ENCODE measurements at regions not wholly inside any gene's neighbourhood (a gene's known extent, or its start where the extent isn't known, plus 50 kb on each side); places are given as distances from the start of the nearest gene placed in this dataset.

DNA sequence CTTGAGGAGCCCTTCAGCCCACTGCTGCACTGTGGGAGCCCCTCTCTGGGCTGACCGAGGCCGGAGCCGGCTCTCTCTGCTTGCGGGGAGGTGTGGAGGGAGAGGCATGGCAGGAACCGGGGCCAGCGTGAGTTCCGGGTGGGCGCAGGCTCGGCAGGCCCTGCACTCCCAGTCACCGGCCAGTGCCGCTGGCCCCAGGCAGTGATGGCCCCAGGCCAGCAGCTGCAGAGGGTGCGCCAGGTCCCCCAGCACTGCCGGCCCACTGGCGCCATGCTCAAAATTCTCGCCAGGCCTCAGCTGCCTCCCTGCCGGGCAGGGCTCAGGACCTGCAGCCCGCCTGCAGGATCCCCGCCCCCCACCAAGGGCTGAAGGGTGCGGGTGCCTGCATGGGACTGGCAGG lies 128.4 kb upstream of the STARD3NL start:
- TF ChIP-seq, protein P1, sequence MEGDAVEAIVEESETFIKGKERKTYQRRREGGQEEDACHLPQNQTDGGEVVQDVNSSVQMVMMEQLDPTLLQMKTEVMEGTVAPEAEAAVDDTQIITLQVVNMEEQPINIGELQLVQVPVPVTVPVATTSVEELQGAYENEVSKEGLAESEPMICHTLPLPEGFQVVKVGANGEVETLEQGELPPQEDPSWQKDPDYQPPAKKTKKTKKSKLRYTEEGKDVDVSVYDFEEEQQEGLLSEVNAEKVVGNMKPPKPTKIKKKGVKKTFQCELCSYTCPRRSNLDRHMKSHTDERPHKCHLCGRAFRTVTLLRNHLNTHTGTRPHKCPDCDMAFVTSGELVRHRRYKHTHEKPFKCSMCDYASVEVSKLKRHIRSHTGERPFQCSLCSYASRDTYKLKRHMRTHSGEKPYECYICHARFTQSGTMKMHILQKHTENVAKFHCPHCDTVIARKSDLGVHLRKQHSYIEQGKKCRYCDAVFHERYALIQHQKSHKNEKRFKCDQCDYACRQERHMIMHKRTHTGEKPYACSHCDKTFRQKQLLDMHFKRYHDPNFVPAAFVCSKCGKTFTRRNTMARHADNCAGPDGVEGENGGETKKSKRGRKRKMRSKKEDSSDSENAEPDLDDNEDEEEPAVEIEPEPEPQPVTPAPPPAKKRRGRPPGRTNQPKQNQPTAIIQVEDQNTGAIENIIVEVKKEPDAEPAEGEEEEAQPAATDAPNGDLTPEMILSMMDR (IDR thresholded peaks at IDR 0.05; ENCODE audit: poor library complexity, severe bottlenecking), result no peak
- no peak for TF ChIP-seq RAD21 (conservative IDR thresholded peaks at IDR 0.05)
- TF ChIP-seq EP300 (conservative IDR thresholded peaks at IDR 0.05; ENCODE audit: poor library complexity, severe bottlenecking), result no peak
- TF ChIP-seq MXI1 (conservative IDR thresholded peaks at IDR 0.05; ENCODE audit: poor library complexity, severe bottlenecking), result no peak
- no peak for TF ChIP-seq EZH2 (IDR thresholded peaks at IDR 0.05; ENCODE audit: borderline replicate concordance, insufficient read depth, low read length, poor library complexity, severe bottlenecking)
- TF ChIP-seq POLR2AphosphoS5 (IDR thresholded peaks at IDR 0.05), result no peak
- no peak for TF ChIP-seq SMC3 (conservative IDR thresholded peaks at IDR 0.05; ENCODE audit: poor library complexity)
- no peak for TF ChIP-seq REST (IDR thresholded peaks at IDR 0.05; ENCODE audit: borderline replicate concordance)
- no peak for TF ChIP-seq TAF1 (IDR thresholded peaks at IDR 0.05; ENCODE audit: low read depth)

Measured in neural cell (in vitro differentiated cells).